ENCODE measurements at regions not wholly inside any gene's neighbourhood (a gene's known extent, or its start where the extent isn't known, plus 50 kb on each side); places are given as distances from the start of the nearest gene placed in this dataset.

GRCh38 chr16:9141813-9142212 lies 50.4 kb downstream of the HAPSTR1 start:
- DNase-seq (no peak), ATAC-seq (ENCODE audit: insufficient read depth, low read depth) (no peak)
- Histone ChIP-seq H3K9ac (ENCODE audit: low read depth, low read length) (no peak overlapping the region), H3K9me3 (ENCODE audit: insufficient read depth, low read length, severe bottlenecking) (no peaks in the 10 kb centered on the region), H3K79me2 (ENCODE audit: insufficient read depth, low read length) (no peaks in the 10 kb centered on the region), H3K4me2 (ENCODE audit: insufficient read depth, low read length) (no peak overlapping the region), H3K4me3 (ENCODE audit: low read depth in 1 of 2, low read length in 2 of 2) (no peak overlapping the region), H3K4me1 (ENCODE audit: insufficient read depth, low read length) (peaks cover 4% of the 10 kb centered on the region; the same call in 1 of the 2 replicates), H2AFZ (ENCODE audit: low read depth, low read length) (no peak overlapping the region), H3K36me3 (ENCODE audit: insufficient read depth, low read length) (no peaks in the 10 kb centered on the region), H4K20me1 (ENCODE audit: insufficient read depth, low read length) (peaks cover 8% of the 10 kb centered on the region), H3K27ac (ENCODE audit: low read length) (no peak overlapping the region), H3K27me3 (ENCODE audit: insufficient read depth, low read length, poor library complexity) (no peaks in the 10 kb centered on the region)
- TF ChIP-seq CTCF (IDR thresholded peaks at IDR 0.05; ENCODE audit: borderline replicate concordance, extremely low read depth, low read length, poor library complexity, severe bottlenecking): no peak
- no peak for TF ChIP-seq EZH2 (IDR thresholded peaks at IDR 0.05; ENCODE audit: borderline replicate concordance, low read depth, low read length, severe bottlenecking)

GRCh38 chr16:9144106-9144505 lies 52.7 kb downstream of the HAPSTR1 start:
- TF ChIP-seq CTCF (IDR thresholded peaks at IDR 0.05; ENCODE audit: borderline replicate concordance, extremely low read depth, low read length, poor library complexity, severe bottlenecking): no peak
- TF ChIP-seq EZH2 (IDR thresholded peaks at IDR 0.05; ENCODE audit: borderline replicate concordance, low read depth, low read length, severe bottlenecking): no peak
- DNase-seq (no peak), ATAC-seq (ENCODE audit: insufficient read depth, low read depth) (no peak)
- H3K27ac ChIP-seq (ENCODE audit: low read length): no peak overlapping the region
- no peaks in the 10 kb centered on the region for H3K36me3 ChIP-seq (ENCODE audit: insufficient read depth, low read length)
- H3K4me1 ChIP-seq (ENCODE audit: insufficient read depth, low read length): peaks cover 1% of the 10 kb centered on the region; the same call in 1 of the 2 replicates
- no peaks in the 10 kb centered on the region; the same call in 1 of the 2 replicates for H4K20me1 ChIP-seq (ENCODE audit: insufficient read depth, low read length)
- H3K9me3 ChIP-seq (ENCODE audit: insufficient read depth, low read length, severe bottlenecking): no peaks in the 10 kb centered on the region
- H3K79me2 ChIP-seq (ENCODE audit: insufficient read depth, low read length): no peaks in the 10 kb centered on the region
- H3K9ac ChIP-seq (ENCODE audit: low read depth, low read length): no peak overlapping the region
- H3K4me2 ChIP-seq (ENCODE audit: insufficient read depth, low read length): no peak overlapping the region
- no peak overlapping the region for H2AFZ ChIP-seq (ENCODE audit: low read depth, low read length)
- no peaks in the 10 kb centered on the region for H3K27me3 ChIP-seq (ENCODE audit: insufficient read depth, low read length, poor library complexity)
- H3K4me3 ChIP-seq (ENCODE audit: low read depth in 1 of 2, low read length in 2 of 2): no peak overlapping the region

- Histone ChIP-seq H3K79me2 (ENCODE audit: insufficient read depth, low read length) (no peaks in the 10 kb centered on the region), H3K4me1 (ENCODE audit: insufficient read depth, low read length) (no peaks in the 10 kb centered on the region), H3K27ac (ENCODE audit: low read length) (no peak overlapping the region), H3K9ac (ENCODE audit: low read depth, low read length) (no peak overlapping the region), H3K36me3 (ENCODE audit: insufficient read depth, low read length) (no peaks in the 10 kb centered on the region), H4K20me1 (ENCODE audit: insufficient read depth, low read length) (no peaks in the 10 kb centered on the region; the same call in 1 of the 2 replicates), H3K9me3 (ENCODE audit: insufficient read depth, low read length, severe bottlenecking) (no peaks in the 10 kb centered on the region), H3K4me3 (ENCODE audit: low read depth in 1 of 2, low read length in 2 of 2) (no peak overlapping the region), H3K4me2 (ENCODE audit: insufficient read depth, low read length) (no peak overlapping the region), H3K27me3 (ENCODE audit: insufficient read depth, low read length, poor library complexity) (no peaks in the 10 kb centered on the region), H2AFZ (ENCODE audit: low read depth, low read length) (no peak overlapping the region)
- TF ChIP-seq EZH2 (IDR thresholded peaks at IDR 0.05; ENCODE audit: borderline replicate concordance, low read depth, low read length, severe bottlenecking): no peak
- no peak for TF ChIP-seq CTCF (IDR thresholded peaks at IDR 0.05; ENCODE audit: borderline replicate concordance, extremely low read depth, low read length, poor library complexity, severe bottlenecking)
- ATAC-seq (ENCODE audit: insufficient read depth, low read depth): no peak
- no peak for DNase-seq
These were observed 57.1 kb downstream of the HAPSTR1 start for GRCh38 chr16:9148374-9149015.

Data from DND-41 (cell line).